GM12878 (cell line): ENCODE measurements at regions not wholly inside any gene's neighbourhood (a gene's known extent, or its start where the extent isn't known, plus 50 kb on each side); places are given as distances from the start of the nearest gene placed in this dataset.

ENCODE experiments used
- ATAC-seq: fragments of 200-7000 bp; cut with Tn5 transposase; 3 replicates; pipeline ENCODE4 v1.9.1; 2020; ENCODE audit warnings: mild to moderate bottlenecking, moderate library complexity
- BruUV-seq: library from RNA; stranded (reverse); fragments of 400-500 nt; replicated peaks from 2 replicates; lab custom pipeline; 2021; lab: Mats Ljungman, UMichigan
- CTCF ChIA-PET: fragments of 300-600 bp; sonication (Branson Sonifier 250); formaldehyde crosslinking; extraction: SDS; loops from one replicate; lab custom pipeline; 2021; ENCODE audit warnings: inconsistent platforms; lab: Yijun Ruan, JAX
- POLR2A ChIA-PET: fragments of 350-600 bp; formaldehyde crosslinking; extraction: SDS; loops from one replicate; lab custom pipeline; 2021; ENCODE audit warnings: inconsistent platforms; lab: Charles Lee
- RAD21 ChIA-PET: fragments of 300-600 bp; sonication (Branson Sonifier 250); formaldehyde crosslinking; loops from one replicate; lab custom pipeline; 2023; ENCODE audit warnings: antibody characterized with exemption; ENCODE audit not compliant: unreplicated experiment; lab: Charles Lee
- SMC1A ChIA-PET: fragments of 300-600 bp; sonication (Branson Sonifier 250); formaldehyde crosslinking; loops from one replicate; lab custom pipeline; 2023; ENCODE audit not compliant: unreplicated experiment, uncharacterized antibody; lab: Charles Lee
- DNase-seq: peaks from one replicate; pipeline ENCODE4 v3.0.0-alpha.2; 2011; ENCODE audit warnings: low read depth, low spot score
- FAIRE-seq: peaks from 3 replicates; lab custom pipeline; 2011; peaks lifted over from hg19 to GRCh38; lab: Jason Lieb, UNC
- H2AFZ ChIP-seq: 2 replicates; pipeline ENCODE4 v1.6.0; 2011; ENCODE audit warnings: low read depth, low read length, control low read depth; ENCODE audit not compliant: control insufficient read depth
- H3K27ac ChIP-seq: 2 replicates; pipeline ENCODE4 v1.5.1; 2011; ENCODE audit warnings: control low read depth; ENCODE audit not compliant: control insufficient read depth, insufficient read depth
- H3K27me3 ChIP-seq, 2 experiments: replicated peaks in 1 of 2; 2 replicates each; pipeline versions ENCODE4 v1.6.0 to v1.6.1; 2011; ENCODE audit warnings: low read length in 1 of 2; ENCODE audit not compliant: control insufficient read depth in 2 of 2, insufficient read depth in 2 of 2
- H3K36me3 ChIP-seq, 2 experiments: 2 replicates each; pipeline ENCODE4 v1.5.1; 2011; ENCODE audit warnings: low read length in 1 of 2; ENCODE audit not compliant: control insufficient read depth in 2 of 2, insufficient read depth in 2 of 2
- H3K4me1 ChIP-seq: 2 replicates; pipeline ENCODE4 v1.6.1; 2011; ENCODE audit warnings: mild to moderate bottlenecking, low read length, moderate library complexity, mixed read lengths; ENCODE audit not compliant: control insufficient read depth, insufficient read depth
- H3K4me2 ChIP-seq: 2 replicates; pipeline ENCODE4 v1.6.0; 2011; ENCODE audit warnings: control low read depth; ENCODE audit not compliant: control insufficient read depth, insufficient read depth
- H3K4me3 ChIP-seq: fragments of 200-600 bp; sonication (generic); 2 replicates; pipeline ENCODE4 v1.5.1; 2016
- H3K79me2 ChIP-seq: 2 replicates; pipeline ENCODE4 v1.6.0; 2011; ENCODE audit warnings: low read length; ENCODE audit not compliant: control insufficient read depth, insufficient read depth
- H3K9ac ChIP-seq: 2 replicates; pipeline ENCODE4 v1.8.0; 2011; ENCODE audit warnings: low read length, control low read depth, mixed read lengths; ENCODE audit not compliant: control insufficient read depth, insufficient read depth
- H3K9me3 ChIP-seq: replicated peaks from 3 replicates; pipeline ENCODE4 v1.5.1; 2011; ENCODE audit warnings: mild to moderate bottlenecking, low read length; ENCODE audit not compliant: control insufficient read depth, insufficient read depth
- H4K20me1 ChIP-seq: 2 replicates; pipeline ENCODE4 v1.6.0; 2011; ENCODE audit not compliant: control insufficient read depth, insufficient read depth
- FOS ChIP-seq: IDR thresholded peaks from 3 replicates; pipeline ENCODE4 v1.6.1; 2011; ENCODE audit warnings: borderline replicate concordance; ENCODE audit not compliant: insufficient read length; ENCODE audit errors: extremely low read depth
- MYC ChIP-seq: IDR thresholded peaks from 2 replicates; pipeline ENCODE4 v1.6.1; 2011; ENCODE audit warnings: mild to moderate bottlenecking, low read length, moderate library complexity, inconsistent platforms; ENCODE audit not compliant: insufficient read depth, insufficient replicate concordance, insufficient read length, severe bottlenecking
- REST ChIP-seq: IDR thresholded peaks from 2 replicates; pipeline ENCODE4 v1.6.1; 2012; ENCODE audit warnings: mild to moderate bottlenecking, low read depth, low read length
- SUPT20H ChIP-seq: IDR thresholded peaks from 2 replicates; pipeline ENCODE4 v1.6.1; 2011; ENCODE audit warnings: low read depth, mild to moderate bottlenecking, low read length, moderate library complexity, borderline replicate concordance; ENCODE audit not compliant: control insufficient read depth
- ZBED1 ChIP-seq: IDR thresholded peaks from 2 replicates; pipeline ENCODE4 v1.6.1; 2016; ENCODE audit warnings: borderline replicate concordance
- ZBTB11 ChIP-seq: fragments of 450-650 bp; formaldehyde crosslinking; IDR thresholded peaks from 2 replicates; pipeline ENCODE4 v1.5.0; 2022; ENCODE audit warnings: mild to moderate bottlenecking, missing genetic modification characterization
- ZNF687 ChIP-seq: fragments of 450-650 bp; IDR thresholded peaks from 2 replicates; pipeline ENCODE4 v1.6.1; 2017; ENCODE audit warnings: mild to moderate bottlenecking, moderate library complexity
- WGBS: methylation state at CpG from one replicate; pipeline ENCODE4 v1.1.6; 2016; ENCODE audit warnings: low lambda C conversion rate; ENCODE audit not compliant: insufficient replicate concordance, insufficient coverage; ENCODE audit errors: missing lambda C conversion rate; 5-methylcytosine and 5-hydroxymethylcytosine counted together
- in situ Hi-C: fragments of 300-500 bp; cut with MboI; formaldehyde crosslinking; loops from 9 replicates; pipeline ENCODE4 v1.14.3; 2018; ENCODE audit warnings: mixed read lengths
- intact Hi-C: fragments of 100-400 bp; cut with micrococcal nuclease; formaldehyde crosslinking; loops from one replicate; pipeline ENCODE4 v1.14.2; 2022; ENCODE audit not compliant: unreplicated experiment
- TF ChIP-seq, protein P1 (sequence below), 3 experiments: IDR thresholded peaks in 2 of 3; conservative IDR thresholded peaks in 1 of 3; 2 replicates each; pipeline ENCODE4 v1.5.1; 2011; ENCODE audit warnings: low read depth in 3 of 3, low read length in 3 of 3, mild to moderate bottlenecking in 3 of 3, control low read depth in 2 of 3, moderate library complexity in 2 of 3, inconsistent platforms in 1 of 3, mixed read lengths in 1 of 3; ENCODE audit not compliant: control insufficient read depth in 2 of 3, insufficient read depth in 1 of 3; ENCODE audit errors: extremely low read depth in 1 of 3
- TF ChIP-seq, protein P2 (sequence below): IDR thresholded peaks from 2 replicates; pipeline ENCODE4 v1.6.1; 2011; ENCODE audit warnings: borderline replicate concordance, low read depth, mild to moderate bottlenecking, moderate library complexity, mixed read lengths, low read length; ENCODE audit not compliant: insufficient read depth; ENCODE audit errors: extremely low read length

- Histone ChIP-seq H2AFZ (no peak overlapping the region), H3K79me2 (no peaks in the 10 kb centered on the region), H3K36me3 (no peaks in the 10 kb centered on the region), H3K4me2 (no peak overlapping the region), H3K4me3 (no peak overlapping the region), H3K4me1 (no peaks in the 10 kb centered on the region), H4K20me1 (no peaks in the 10 kb centered on the region), H3K9ac (no peak overlapping the region), H3K27me3 (no peaks in the 10 kb centered on the region), H3K27ac (no peak overlapping the region), H3K9me3 (no peaks in the 10 kb centered on the region)
- in situ Hi-C loops (no loop called here), intact Hi-C loops (no loop called here)
- ATAC-seq (no peak), DNase-seq (no peak), FAIRE-seq (no peak)
- no TSS peak for BruUV-seq
- WGBS, result 49% methylated on average over 4 of the region's 4 CpGs
- POLR2A ChIA-PET, result no interaction called here
- RAD21 ChIA-PET, result no interaction called here
- SMC1A ChIA-PET, result no interaction called here
- CTCF ChIA-PET, result no interaction called here
- TF ChIP-seq ZNF687 (no peak), MYC (no peak), REST (no peak), SUPT20H (no peak), ZBTB11 (no peak), FOS (no peak), ZBED1 (no peak)
- TF ChIP-seq, protein P1, sequence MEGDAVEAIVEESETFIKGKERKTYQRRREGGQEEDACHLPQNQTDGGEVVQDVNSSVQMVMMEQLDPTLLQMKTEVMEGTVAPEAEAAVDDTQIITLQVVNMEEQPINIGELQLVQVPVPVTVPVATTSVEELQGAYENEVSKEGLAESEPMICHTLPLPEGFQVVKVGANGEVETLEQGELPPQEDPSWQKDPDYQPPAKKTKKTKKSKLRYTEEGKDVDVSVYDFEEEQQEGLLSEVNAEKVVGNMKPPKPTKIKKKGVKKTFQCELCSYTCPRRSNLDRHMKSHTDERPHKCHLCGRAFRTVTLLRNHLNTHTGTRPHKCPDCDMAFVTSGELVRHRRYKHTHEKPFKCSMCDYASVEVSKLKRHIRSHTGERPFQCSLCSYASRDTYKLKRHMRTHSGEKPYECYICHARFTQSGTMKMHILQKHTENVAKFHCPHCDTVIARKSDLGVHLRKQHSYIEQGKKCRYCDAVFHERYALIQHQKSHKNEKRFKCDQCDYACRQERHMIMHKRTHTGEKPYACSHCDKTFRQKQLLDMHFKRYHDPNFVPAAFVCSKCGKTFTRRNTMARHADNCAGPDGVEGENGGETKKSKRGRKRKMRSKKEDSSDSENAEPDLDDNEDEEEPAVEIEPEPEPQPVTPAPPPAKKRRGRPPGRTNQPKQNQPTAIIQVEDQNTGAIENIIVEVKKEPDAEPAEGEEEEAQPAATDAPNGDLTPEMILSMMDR (IDR thresholded peaks at IDR 0.05 in 2 of 3, conservative IDR thresholded peaks at IDR 0.05 in 1 of 3; ENCODE audit: control insufficient read depth in 2 of 3, extremely low read depth in 1 of 3, insufficient read depth in 1 of 3, low read depth in 3 of 3, low read length in 3 of 3), result no peak
- TF ChIP-seq, protein P2, sequence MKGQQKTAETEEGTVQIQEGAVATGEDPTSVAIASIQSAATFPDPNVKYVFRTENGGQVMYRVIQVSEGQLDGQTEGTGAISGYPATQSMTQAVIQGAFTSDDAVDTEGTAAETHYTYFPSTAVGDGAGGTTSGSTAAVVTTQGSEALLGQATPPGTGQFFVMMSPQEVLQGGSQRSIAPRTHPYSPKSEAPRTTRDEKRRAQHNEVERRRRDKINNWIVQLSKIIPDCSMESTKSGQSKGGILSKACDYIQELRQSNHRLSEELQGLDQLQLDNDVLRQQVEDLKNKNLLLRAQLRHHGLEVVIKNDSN, result no peak
Observed at GRCh38 chr3:18019161-18019495, 276.7 kb upstream of the TBC1D5 start.
